GM21576 (cell line): ENCODE measurements at regions not wholly inside any gene's neighbourhood (a gene's known extent, or its start where the extent isn't known, plus 50 kb on each side); places are given as distances from the start of the nearest gene placed in this dataset.
"Not testable (repeated sequence)": the region's sequence is repeated elsewhere in the genome, so short reads cannot be mapped to it uniquely, and the experiment has no call there.

Experiments
- ATAC-seq: cut with Tn5 transposase; IDR thresholded peaks from one replicate; pipeline ENCODE4 v1.9.1; 2021; ENCODE audit warnings: mild to moderate bottlenecking, moderate library complexity; ENCODE audit not compliant: unreplicated experiment

- ATAC-seq: no peak
Measured at GRCh38 chr12:67531501-67531900, 117.0 kb upstream of the DYRK2 start.

GRCh38 chr12:67533159-67533558 is 115.4 kb upstream of the DYRK2 start:
- ATAC-seq: no peak

- ATAC-seq: no peak
Measured at GRCh38 chr12:67534046-67534445, 114.5 kb upstream of the DYRK2 start.

- ATAC-seq: no peak
Measured at GRCh38 chr12:67534681-67535080, 113.9 kb upstream of the DYRK2 start.

- no peak for ATAC-seq
Measured at GRCh38 chr12:67535176-67535575, 113.4 kb upstream of the DYRK2 start.

- ATAC-seq: no peak
Measured at GRCh38 chr12:67535971-67536370, 112.6 kb upstream of the DYRK2 start.

GRCh38 chr12:67539329-67539728 is 109.2 kb upstream of the DYRK2 start:
- ATAC-seq: no peak

- ATAC-seq: no peak
Measured at GRCh38 chr12:67539946-67540345, 108.6 kb upstream of the DYRK2 start.

- peak; percentile 74 for ATAC-seq
Measured at GRCh38 chr12:67540920-67541624, 107.5 kb upstream of the DYRK2 start.

GRCh38 chr12:67541625-67541991 is 106.9 kb upstream of the DYRK2 start:
- ATAC-seq: peak; percentile 27

- ATAC-seq: no peak
Measured at GRCh38 chr12:67543021-67543770, 105.3 kb upstream of the DYRK2 start.

- ATAC-seq: no peak
Measured at GRCh38 chr12:67545298-67545697, 103.2 kb upstream of the DYRK2 start.

GRCh38 chr12:67546746-67547145 is 101.8 kb upstream of the DYRK2 start:
- ATAC-seq: no peak

GRCh38 chr12:67555075-67555717 is 93.3 kb upstream of the DYRK2 start:
- ATAC-seq: not testable (repeated sequence)

GRCh38 chr12:67558775-67559174 is 89.8 kb upstream of the DYRK2 start:
- ATAC-seq: no peak

GRCh38 chr12:67559751-67560150 is 88.8 kb upstream of the DYRK2 start:
- no peak for ATAC-seq

GRCh38 chr12:67562513-67563287 is 85.8 kb upstream of the DYRK2 start:
- no peak for ATAC-seq

GRCh38 chr12:67568055-67568454 is 80.5 kb upstream of the DYRK2 start:
- ATAC-seq: no peak

GRCh38 chr12:67572492-67572891 is 76.1 kb upstream of the DYRK2 start:
- no peak for ATAC-seq

GRCh38 chr12:67573566-67573965 is 75.0 kb upstream of the DYRK2 start:
- ATAC-seq: no peak

- no peak for ATAC-seq
Measured at GRCh38 chr12:67578976-67579661, 69.4 kb upstream of the DYRK2 start.
